ENCODE measurements at regions not wholly inside any gene's neighbourhood (a gene's known extent, or its start where the extent isn't known, plus 50 kb on each side); places are given as distances from the start of the nearest gene placed in this dataset.

GRCh38 chr4:59925290-59925689, 1274.8 kb upstream of the ADGRL3 start:
- Mint-ChIP-seq H3K4me3 (no peak overlapping the region), H3K9me3 (peaks cover 2% of the 10 kb centered on the region), H3K36me3 (ENCODE audit: low read depth) (no peaks in the 10 kb centered on the region), H3K27ac (no peak overlapping the region), H3K27me3 (no peaks in the 10 kb centered on the region), H3K4me1 (no peaks in the 10 kb centered on the region)
- CTCF ChIA-PET: no interaction called here
- no peak for DNase-seq
- POLR2A ChIA-PET: no interaction called here

- ChIA-PET POLR2A (no interaction called here), CTCF (no interaction called here)
- H3K4me3 Mint-ChIP-seq: no peak overlapping the region
- H3K9me3 Mint-ChIP-seq: peaks cover 11% of the 10 kb centered on the region
- DNase-seq: no peak
- H3K27me3 Mint-ChIP-seq: no peaks in the 10 kb centered on the region
- H3K4me1 Mint-ChIP-seq: no peaks in the 10 kb centered on the region
- no peak overlapping the region for H3K27ac Mint-ChIP-seq
- H3K36me3 Mint-ChIP-seq (ENCODE audit: low read depth): no peaks in the 10 kb centered on the region
These were observed 1263.6 kb upstream of the ADGRL3 start for GRCh38 chr4:59936566-59936965.

- DNase-seq: no peak
- no peaks in the 10 kb centered on the region for H3K36me3 Mint-ChIP-seq (ENCODE audit: low read depth)
- CTCF ChIA-PET: no interaction called here
- POLR2A ChIA-PET: no interaction called here
- H3K4me1 Mint-ChIP-seq: no peaks in the 10 kb centered on the region
- H3K9me3 Mint-ChIP-seq: peaks cover 8% of the 10 kb centered on the region
- H3K4me3 Mint-ChIP-seq: no peak overlapping the region
- H3K27me3 Mint-ChIP-seq: no peaks in the 10 kb centered on the region
- no peak overlapping the region for H3K27ac Mint-ChIP-seq
These were observed 1262.0 kb upstream of the ADGRL3 start for GRCh38 chr4:59938166-59938565.

- DNase-seq: no peak
- no peaks in the 10 kb centered on the region for H3K36me3 Mint-ChIP-seq (ENCODE audit: low read depth)
- POLR2A ChIA-PET: no interaction called here
- CTCF ChIA-PET: no interaction called here
- H3K4me3 Mint-ChIP-seq: no peak overlapping the region
- peaks cover 17% of the 10 kb centered on the region for H3K9me3 Mint-ChIP-seq
- H3K27ac Mint-ChIP-seq: no peak overlapping the region
- H3K27me3 Mint-ChIP-seq: no peaks in the 10 kb centered on the region
- H3K4me1 Mint-ChIP-seq: no peaks in the 10 kb centered on the region
These were observed 1254.8 kb upstream of the ADGRL3 start for GRCh38 chr4:59945277-59945676.

- H3K4me3 Mint-ChIP-seq: no peak overlapping the region
- no peaks in the 10 kb centered on the region for H3K4me1 Mint-ChIP-seq
- no peaks in the 10 kb centered on the region for H3K27me3 Mint-ChIP-seq
- no peak for DNase-seq
- ChIA-PET CTCF (no interaction called here), POLR2A (no interaction called here)
- no peaks in the 10 kb centered on the region for H3K36me3 Mint-ChIP-seq (ENCODE audit: low read depth)
- H3K27ac Mint-ChIP-seq: no peak overlapping the region
- H3K9me3 Mint-ChIP-seq: peaks cover 17% of the 10 kb centered on the region
These were observed 1254.4 kb upstream of the ADGRL3 start for GRCh38 chr4:59945716-59946115.

GRCh38 chr4:59956366-59956765, 1243.8 kb upstream of the ADGRL3 start:
- H3K4me1 Mint-ChIP-seq: no peaks in the 10 kb centered on the region
- no peak overlapping the region for H3K4me3 Mint-ChIP-seq
- H3K27ac Mint-ChIP-seq: no peak overlapping the region
- DNase-seq: no peak
- CTCF ChIA-PET: no interaction called here
- POLR2A ChIA-PET: no interaction called here
- no peaks in the 10 kb centered on the region for H3K27me3 Mint-ChIP-seq
- H3K9me3 Mint-ChIP-seq: peaks cover 3% of the 10 kb centered on the region
- H3K36me3 Mint-ChIP-seq (ENCODE audit: low read depth): no peaks in the 10 kb centered on the region

GRCh38 chr4:59960143-59960542, 1240.0 kb upstream of the ADGRL3 start:
- ChIA-PET POLR2A (no interaction called here), CTCF (no interaction called here)
- Mint-ChIP-seq H3K4me3 (no peak overlapping the region), H3K27ac (no peak overlapping the region), H3K27me3 (no peaks in the 10 kb centered on the region), H3K9me3 (no peaks in the 10 kb centered on the region), H3K36me3 (ENCODE audit: low read depth) (no peaks in the 10 kb centered on the region), H3K4me1 (no peaks in the 10 kb centered on the region)
- no peak for DNase-seq

GRCh38 chr4:59966758-59967157, 1233.4 kb upstream of the ADGRL3 start:
- no peak overlapping the region for H3K27ac Mint-ChIP-seq
- no peaks in the 10 kb centered on the region for H3K4me1 Mint-ChIP-seq
- H3K4me3 Mint-ChIP-seq: no peak overlapping the region
- peaks cover 10% of the 10 kb centered on the region for H3K9me3 Mint-ChIP-seq
- no peak for DNase-seq
- ChIA-PET CTCF (no interaction called here), POLR2A (no interaction called here)
- H3K27me3 Mint-ChIP-seq: no peaks in the 10 kb centered on the region
- H3K36me3 Mint-ChIP-seq (ENCODE audit: low read depth): no peaks in the 10 kb centered on the region

GRCh38 chr4:59968796-59969195, 1231.3 kb upstream of the ADGRL3 start:
- POLR2A ChIA-PET: no interaction called here
- no peaks in the 10 kb centered on the region for H3K36me3 Mint-ChIP-seq (ENCODE audit: low read depth)
- CTCF ChIA-PET: no interaction called here

GRCh38 chr4:59969909-59970308, 1230.2 kb upstream of the ADGRL3 start:
- no peak overlapping the region for H3K4me3 Mint-ChIP-seq
- DNase-seq: no peak
- H3K27ac Mint-ChIP-seq: no peak overlapping the region
- POLR2A ChIA-PET: no interaction called here
- H3K9me3 Mint-ChIP-seq: peaks cover 10% of the 10 kb centered on the region
- CTCF ChIA-PET: no interaction called here
- H3K27me3 Mint-ChIP-seq: no peaks in the 10 kb centered on the region
- H3K4me1 Mint-ChIP-seq: no peaks in the 10 kb centered on the region
- no peaks in the 10 kb centered on the region for H3K36me3 Mint-ChIP-seq (ENCODE audit: low read depth)

More at GRCh38 chr4:59968796-59969195, 1231.3 kb upstream of the ADGRL3 start:
- DNase-seq: no peak
- no peak overlapping the region for H3K4me3 Mint-ChIP-seq
- no peaks in the 10 kb centered on the region for H3K4me1 Mint-ChIP-seq
- no peaks in the 10 kb centered on the region for H3K27me3 Mint-ChIP-seq
- no peak overlapping the region for H3K27ac Mint-ChIP-seq
- peaks cover 10% of the 10 kb centered on the region for H3K9me3 Mint-ChIP-seq

GRCh38 chr4:59971952-59972351, 1228.2 kb upstream of the ADGRL3 start:
- POLR2A ChIA-PET: no interaction called here
- no peaks in the 10 kb centered on the region for H3K36me3 Mint-ChIP-seq (ENCODE audit: low read depth)
- H3K9me3 Mint-ChIP-seq: peaks cover 10% of the 10 kb centered on the region
- no peak overlapping the region for H3K27ac Mint-ChIP-seq
- no peaks in the 10 kb centered on the region for H3K27me3 Mint-ChIP-seq
- CTCF ChIA-PET: no interaction called here
- no peaks in the 10 kb centered on the region for H3K4me1 Mint-ChIP-seq
- no peak for DNase-seq
- H3K4me3 Mint-ChIP-seq: no peak overlapping the region

GRCh38 chr4:59973492-59973891, 1226.6 kb upstream of the ADGRL3 start:
- Mint-ChIP-seq H3K9me3 (peaks cover 8% of the 10 kb centered on the region), H3K36me3 (ENCODE audit: low read depth) (no peaks in the 10 kb centered on the region), H3K27me3 (no peaks in the 10 kb centered on the region), H3K27ac (no peak overlapping the region), H3K4me1 (no peaks in the 10 kb centered on the region), H3K4me3 (no peak overlapping the region)
- ChIA-PET POLR2A (no interaction called here), CTCF (no interaction called here)
- DNase-seq: no peak

GRCh38 chr4:59979061-59979460, 1221.1 kb upstream of the ADGRL3 start:
- H3K27me3 Mint-ChIP-seq: no peaks in the 10 kb centered on the region
- no peak overlapping the region for H3K27ac Mint-ChIP-seq
- ChIA-PET CTCF (no interaction called here), POLR2A (no interaction called here)
- H3K36me3 Mint-ChIP-seq (ENCODE audit: low read depth): no peaks in the 10 kb centered on the region
- DNase-seq: no peak
- H3K9me3 Mint-ChIP-seq: no peaks in the 10 kb centered on the region
- no peaks in the 10 kb centered on the region for H3K4me1 Mint-ChIP-seq
- no peak overlapping the region for H3K4me3 Mint-ChIP-seq

- POLR2A ChIA-PET: no interaction called here
- no peaks in the 10 kb centered on the region for H3K27me3 Mint-ChIP-seq
- H3K36me3 Mint-ChIP-seq (ENCODE audit: low read depth): no peaks in the 10 kb centered on the region
- CTCF ChIA-PET: no interaction called here
- DNase-seq: no peak
- H3K4me3 Mint-ChIP-seq: no peak overlapping the region
- H3K4me1 Mint-ChIP-seq: no peaks in the 10 kb centered on the region
- H3K27ac Mint-ChIP-seq: no peak overlapping the region
- peaks cover 4% of the 10 kb centered on the region for H3K9me3 Mint-ChIP-seq
These were observed 1216.3 kb upstream of the ADGRL3 start for GRCh38 chr4:59983852-59984251.

GRCh38 chr4:59987289-59987688, 1212.8 kb upstream of the ADGRL3 start:
- Mint-ChIP-seq H3K36me3 (ENCODE audit: low read depth) (no peaks in the 10 kb centered on the region), H3K27me3 (no peaks in the 10 kb centered on the region), H3K4me3 (no peak overlapping the region), H3K9me3 (peaks cover 4% of the 10 kb centered on the region), H3K27ac (no peak overlapping the region), H3K4me1 (no peaks in the 10 kb centered on the region)
- no peak for DNase-seq
- ChIA-PET CTCF (no interaction called here), POLR2A (no interaction called here)
